ENCODE measurements at regions not wholly inside any gene's neighbourhood (a gene's known extent, or its start where the extent isn't known, plus 50 kb on each side); places are given as distances from the start of the nearest gene placed in this dataset.

DNA sequence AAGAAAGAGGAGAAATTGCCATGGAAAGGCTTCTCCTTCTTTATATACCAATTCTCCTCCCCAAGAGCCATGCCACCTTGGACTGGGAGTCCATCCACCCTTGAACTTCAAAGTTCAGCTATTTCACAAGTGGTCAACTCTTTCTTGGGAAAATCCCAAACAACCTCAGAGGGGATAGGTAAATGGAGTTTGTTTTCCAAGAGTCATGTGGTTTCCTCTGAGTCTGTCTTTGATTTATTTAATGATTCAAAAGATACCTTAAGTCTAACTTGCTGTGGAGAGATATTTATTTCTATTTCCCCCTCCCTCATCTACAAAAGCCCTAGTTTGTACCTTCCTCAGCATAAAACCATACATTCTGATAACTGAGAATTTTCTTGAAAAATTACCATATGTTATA is 758.6 kb upstream of the IGFBP3 start:
- H3K36me3 ChIP-seq (ENCODE audit: control insufficient read depth in 2 of 3, insufficient read depth in 3 of 3, low read length in 3 of 3): no peaks in the 10 kb centered on the region
- H3K9me3 ChIP-seq (ENCODE audit: control insufficient read depth in 2 of 3, insufficient read depth in 1 of 3, low read length in 3 of 3): no peaks in the 10 kb centered on the region
- DNase-seq (no peak), FAIRE-seq (no peak)
- no peaks in the 10 kb centered on the region for H3K27me3 ChIP-seq (ENCODE audit: control insufficient read depth, insufficient read depth, low read length)
- TF ChIP-seq, protein P1, sequence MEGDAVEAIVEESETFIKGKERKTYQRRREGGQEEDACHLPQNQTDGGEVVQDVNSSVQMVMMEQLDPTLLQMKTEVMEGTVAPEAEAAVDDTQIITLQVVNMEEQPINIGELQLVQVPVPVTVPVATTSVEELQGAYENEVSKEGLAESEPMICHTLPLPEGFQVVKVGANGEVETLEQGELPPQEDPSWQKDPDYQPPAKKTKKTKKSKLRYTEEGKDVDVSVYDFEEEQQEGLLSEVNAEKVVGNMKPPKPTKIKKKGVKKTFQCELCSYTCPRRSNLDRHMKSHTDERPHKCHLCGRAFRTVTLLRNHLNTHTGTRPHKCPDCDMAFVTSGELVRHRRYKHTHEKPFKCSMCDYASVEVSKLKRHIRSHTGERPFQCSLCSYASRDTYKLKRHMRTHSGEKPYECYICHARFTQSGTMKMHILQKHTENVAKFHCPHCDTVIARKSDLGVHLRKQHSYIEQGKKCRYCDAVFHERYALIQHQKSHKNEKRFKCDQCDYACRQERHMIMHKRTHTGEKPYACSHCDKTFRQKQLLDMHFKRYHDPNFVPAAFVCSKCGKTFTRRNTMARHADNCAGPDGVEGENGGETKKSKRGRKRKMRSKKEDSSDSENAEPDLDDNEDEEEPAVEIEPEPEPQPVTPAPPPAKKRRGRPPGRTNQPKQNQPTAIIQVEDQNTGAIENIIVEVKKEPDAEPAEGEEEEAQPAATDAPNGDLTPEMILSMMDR (IDR thresholded peaks at IDR 0.05; ENCODE audit: borderline replicate concordance, extremely low read depth, insufficient read depth): no peak
- no peak overlapping the region for H3K27ac ChIP-seq (ENCODE audit: low read depth in 2 of 2, low read length in 2 of 2)
- no peaks in the 10 kb centered on the region for H3K4me1 ChIP-seq (ENCODE audit: control insufficient read depth in 2 of 3, insufficient read depth in 2 of 3, low read depth in 1 of 3, low read length in 3 of 3)
- H3K4me3 ChIP-seq (ENCODE audit: low read length in 3 of 3): no peak overlapping the region
- no peak overlapping the region for H3K9ac ChIP-seq (ENCODE audit: low read length in 3 of 3)
- intact Hi-C loops (cut with DNase I): no loop called here

DNA sequence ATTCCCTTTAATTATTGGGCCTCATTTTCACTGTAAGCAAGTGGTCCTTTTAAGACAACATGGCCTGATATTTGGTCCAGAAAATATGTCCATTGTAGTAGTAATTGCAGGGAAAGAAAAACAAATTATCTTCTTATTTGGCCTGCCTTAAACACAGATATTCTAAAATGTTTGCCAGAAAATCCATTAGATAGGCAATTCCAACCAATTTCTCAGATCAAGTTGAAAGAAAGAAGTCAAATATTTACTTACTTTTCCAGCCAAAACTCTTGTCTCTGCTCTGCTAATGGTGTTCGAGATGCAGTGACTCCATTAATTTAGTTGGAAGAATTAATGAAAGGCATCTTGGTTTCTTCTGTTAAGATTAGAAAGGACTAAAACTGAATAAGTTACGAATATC is 757.3 kb upstream of the IGFBP3 start:
- Histone ChIP-seq H3K4me3 (ENCODE audit: low read length in 3 of 3) (no peak overlapping the region), H3K36me3 (ENCODE audit: control insufficient read depth in 2 of 3, insufficient read depth in 3 of 3, low read length in 3 of 3) (no peaks in the 10 kb centered on the region), H3K9ac (ENCODE audit: low read length in 3 of 3) (no peak overlapping the region), H3K4me1 (ENCODE audit: control insufficient read depth in 2 of 3, insufficient read depth in 2 of 3, low read depth in 1 of 3, low read length in 3 of 3) (no peaks in the 10 kb centered on the region), H3K27me3 (ENCODE audit: control insufficient read depth, insufficient read depth, low read length) (no peaks in the 10 kb centered on the region), H3K9me3 (ENCODE audit: control insufficient read depth in 2 of 3, insufficient read depth in 1 of 3, low read length in 3 of 3) (no peaks in the 10 kb centered on the region), H3K27ac (ENCODE audit: low read depth in 2 of 2, low read length in 2 of 2) (no peak overlapping the region)
- TF ChIP-seq, protein P1 (IDR thresholded peaks at IDR 0.05; ENCODE audit: borderline replicate concordance, extremely low read depth, insufficient read depth): no peak
- DNase-seq: no peak
- intact Hi-C loops (cut with DNase I): no loop called here
- no peak for FAIRE-seq

DNA sequence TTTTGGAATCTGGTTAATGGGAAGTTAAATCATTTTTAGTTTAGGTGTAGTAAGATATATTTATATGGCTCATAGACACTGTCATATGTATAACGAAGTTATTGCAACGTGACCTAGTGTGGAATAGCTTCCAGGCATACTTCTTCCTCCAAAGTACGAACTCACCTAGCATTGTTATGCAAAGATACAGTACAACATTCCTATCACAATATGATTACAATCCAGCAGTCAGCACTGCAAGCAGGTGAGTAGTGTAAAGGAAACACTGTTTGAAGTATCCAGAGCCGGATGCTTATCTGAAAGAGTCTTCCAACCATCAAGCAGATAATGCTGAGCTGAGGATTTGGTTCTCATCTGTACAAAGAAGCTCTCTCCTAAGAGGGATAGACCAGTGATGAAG is 754.4 kb upstream of the IGFBP3 start:
- no peaks in the 10 kb centered on the region for H3K9me3 ChIP-seq (ENCODE audit: control insufficient read depth in 2 of 3, insufficient read depth in 1 of 3, low read length in 3 of 3)
- no peak overlapping the region for H3K9ac ChIP-seq (ENCODE audit: low read length in 3 of 3)
- TF ChIP-seq, protein P1 (IDR thresholded peaks at IDR 0.05; ENCODE audit: borderline replicate concordance, extremely low read depth, insufficient read depth): no peak
- no peaks in the 10 kb centered on the region for H3K36me3 ChIP-seq (ENCODE audit: control insufficient read depth in 2 of 3, insufficient read depth in 3 of 3, low read length in 3 of 3)
- no peak for DNase-seq
- intact Hi-C loops (cut with DNase I): no loop called here
- H3K4me3 ChIP-seq (ENCODE audit: low read length in 3 of 3): no peak overlapping the region
- no peaks in the 10 kb centered on the region for H3K27me3 ChIP-seq (ENCODE audit: control insufficient read depth, insufficient read depth, low read length)
- H3K27ac ChIP-seq (ENCODE audit: low read depth in 2 of 2, low read length in 2 of 2): no peak overlapping the region
- FAIRE-seq: no peak
- no peaks in the 10 kb centered on the region for H3K4me1 ChIP-seq (ENCODE audit: control insufficient read depth in 2 of 3, insufficient read depth in 2 of 3, low read depth in 1 of 3, low read length in 3 of 3)

DNA sequence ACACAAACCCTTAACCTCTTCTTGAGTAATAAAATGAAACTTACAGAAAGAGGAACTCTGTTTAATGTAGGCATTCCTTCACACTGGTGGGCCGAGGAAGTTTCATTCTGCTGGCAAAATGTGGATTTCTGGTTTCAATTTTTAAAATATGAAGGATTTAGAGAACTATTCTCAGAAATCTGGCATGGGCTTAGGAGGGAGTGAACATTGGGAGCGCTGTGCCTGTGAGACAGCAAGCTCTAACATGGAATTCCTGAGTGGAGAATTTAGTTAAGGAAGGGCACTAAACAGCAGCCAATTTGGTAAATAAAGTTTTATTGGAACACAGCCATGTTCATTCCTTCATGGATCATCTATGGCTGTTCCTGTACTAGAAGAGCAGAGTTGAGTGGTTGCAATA is 751.8 kb upstream of the IGFBP3 start:
- TF ChIP-seq, protein P1 (IDR thresholded peaks at IDR 0.05; ENCODE audit: borderline replicate concordance, extremely low read depth, insufficient read depth): no peak
- H3K4me3 ChIP-seq (ENCODE audit: low read length in 3 of 3): no peak overlapping the region
- no peak overlapping the region for H3K27ac ChIP-seq (ENCODE audit: low read depth in 2 of 2, low read length in 2 of 2)
- DNase-seq: no peak
- H3K9ac ChIP-seq (ENCODE audit: low read length in 3 of 3): no peak overlapping the region
- no peaks in the 10 kb centered on the region for H3K9me3 ChIP-seq (ENCODE audit: control insufficient read depth in 2 of 3, insufficient read depth in 1 of 3, low read length in 3 of 3)
- H3K36me3 ChIP-seq (ENCODE audit: control insufficient read depth in 2 of 3, insufficient read depth in 3 of 3, low read length in 3 of 3): no peaks in the 10 kb centered on the region
- no peak for FAIRE-seq
- H3K4me1 ChIP-seq (ENCODE audit: control insufficient read depth in 2 of 3, insufficient read depth in 2 of 3, low read depth in 1 of 3, low read length in 3 of 3): no peaks in the 10 kb centered on the region
- H3K27me3 ChIP-seq (ENCODE audit: control insufficient read depth, insufficient read depth, low read length): no peaks in the 10 kb centered on the region
- intact Hi-C loops (cut with DNase I): no loop called here
